GM06990 (cell line): ENCODE measurements at regions not wholly inside any gene's neighbourhood (a gene's known extent, or its start where the extent isn't known, plus 50 kb on each side); places are given as distances from the start of the nearest gene placed in this dataset.

Experiments
- DNase-seq: peaks from one replicate; pipeline ENCODE4 v3.0.0-alpha.2; 2011; ENCODE audit not compliant: insufficient read length; ENCODE audit errors: extremely low read depth
- H3K27me3 ChIP-seq: replicated peaks from 2 replicates; pipeline ENCODE4 v1.6.0; 2011; ENCODE audit warnings: low read length; ENCODE audit not compliant: control insufficient read depth, insufficient read depth
- H3K36me3 ChIP-seq: 2 replicates; pipeline ENCODE4 v1.5.1; 2011; ENCODE audit warnings: low read length; ENCODE audit not compliant: control insufficient read depth, insufficient read depth
- H3K4me3 ChIP-seq: replicated peaks from 2 replicates; pipeline ENCODE4 v1.5.1; 2011; ENCODE audit warnings: low read depth, mild to moderate bottlenecking, control low read depth, low read length
- TF ChIP-seq, protein P1 (sequence below): IDR thresholded peaks from 2 replicates; pipeline ENCODE4 v1.5.1; 2011; ENCODE audit warnings: low read length, control low read depth, mild to moderate bottlenecking, inconsistent platforms; ENCODE audit not compliant: insufficient read depth, poor library complexity, severe bottlenecking

DNA sequence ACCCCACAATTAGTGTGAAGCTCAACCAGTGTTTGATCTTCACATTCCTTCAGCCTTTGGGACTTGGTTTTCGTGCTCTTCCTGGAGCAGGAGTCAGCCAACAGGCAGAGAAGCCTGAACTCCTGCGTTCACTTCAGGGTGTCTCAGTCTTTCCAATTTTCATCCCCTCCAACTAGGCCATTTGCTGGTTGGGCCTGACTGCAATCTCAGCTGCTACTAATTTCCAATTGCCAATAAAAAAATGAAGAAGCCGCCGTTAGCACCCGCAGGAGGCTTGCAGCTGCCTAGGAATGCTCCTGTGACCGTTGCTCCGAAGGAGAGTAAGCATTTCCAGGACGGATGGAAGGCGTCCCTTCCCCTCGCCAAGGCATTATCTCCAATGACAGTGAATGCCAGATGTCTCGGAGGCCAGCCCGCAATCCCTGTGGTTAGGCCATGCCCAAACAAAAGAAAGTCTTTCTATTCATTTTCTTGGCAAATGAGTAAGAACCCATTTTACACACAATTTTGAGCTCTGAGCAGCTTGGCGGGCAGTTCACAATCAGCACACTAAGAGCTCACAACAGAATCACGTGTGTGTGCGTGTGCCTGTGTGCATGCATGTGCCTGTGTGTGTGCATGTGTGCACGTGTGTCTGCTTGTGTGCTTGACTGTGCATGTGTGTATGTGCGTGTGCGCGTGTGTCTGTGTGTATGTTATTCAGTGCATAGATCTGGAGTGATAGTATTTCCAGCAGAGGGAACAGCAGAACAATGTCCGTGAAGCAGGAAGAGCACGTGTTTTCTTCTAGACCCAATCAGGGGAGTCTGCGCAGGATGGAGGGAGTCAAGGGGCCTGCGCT is 301.2 kb downstream of the SMOC2 start:
- TF ChIP-seq, protein P1, sequence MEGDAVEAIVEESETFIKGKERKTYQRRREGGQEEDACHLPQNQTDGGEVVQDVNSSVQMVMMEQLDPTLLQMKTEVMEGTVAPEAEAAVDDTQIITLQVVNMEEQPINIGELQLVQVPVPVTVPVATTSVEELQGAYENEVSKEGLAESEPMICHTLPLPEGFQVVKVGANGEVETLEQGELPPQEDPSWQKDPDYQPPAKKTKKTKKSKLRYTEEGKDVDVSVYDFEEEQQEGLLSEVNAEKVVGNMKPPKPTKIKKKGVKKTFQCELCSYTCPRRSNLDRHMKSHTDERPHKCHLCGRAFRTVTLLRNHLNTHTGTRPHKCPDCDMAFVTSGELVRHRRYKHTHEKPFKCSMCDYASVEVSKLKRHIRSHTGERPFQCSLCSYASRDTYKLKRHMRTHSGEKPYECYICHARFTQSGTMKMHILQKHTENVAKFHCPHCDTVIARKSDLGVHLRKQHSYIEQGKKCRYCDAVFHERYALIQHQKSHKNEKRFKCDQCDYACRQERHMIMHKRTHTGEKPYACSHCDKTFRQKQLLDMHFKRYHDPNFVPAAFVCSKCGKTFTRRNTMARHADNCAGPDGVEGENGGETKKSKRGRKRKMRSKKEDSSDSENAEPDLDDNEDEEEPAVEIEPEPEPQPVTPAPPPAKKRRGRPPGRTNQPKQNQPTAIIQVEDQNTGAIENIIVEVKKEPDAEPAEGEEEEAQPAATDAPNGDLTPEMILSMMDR, result no peak
- Histone ChIP-seq H3K36me3 (no peaks in the 10 kb centered on the region), H3K27me3 (no peaks in the 10 kb centered on the region), H3K4me3 (no peak overlapping the region)
- no peak for DNase-seq

DNA sequence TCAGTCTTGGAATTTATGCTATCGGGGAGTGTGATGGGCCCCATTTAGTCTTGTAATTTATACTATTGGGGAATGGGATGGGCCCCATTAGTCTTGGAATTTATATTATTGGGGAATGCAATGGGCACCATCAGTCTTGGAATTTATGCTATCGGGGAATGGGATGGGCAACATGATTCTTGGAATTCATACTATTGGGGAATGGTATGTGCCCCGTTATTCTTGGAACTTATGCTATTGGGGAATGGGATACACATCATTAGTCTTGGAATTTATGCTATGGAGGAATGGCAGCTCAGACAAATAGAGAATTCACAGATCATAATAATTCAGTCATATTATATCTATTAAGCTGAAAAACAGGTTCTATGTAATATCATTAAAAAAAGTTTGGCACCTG is 300.3 kb downstream of the SMOC2 start:
- TF ChIP-seq, protein P1, result no peak
- H3K36me3 ChIP-seq, result no peaks in the 10 kb centered on the region

DNA sequence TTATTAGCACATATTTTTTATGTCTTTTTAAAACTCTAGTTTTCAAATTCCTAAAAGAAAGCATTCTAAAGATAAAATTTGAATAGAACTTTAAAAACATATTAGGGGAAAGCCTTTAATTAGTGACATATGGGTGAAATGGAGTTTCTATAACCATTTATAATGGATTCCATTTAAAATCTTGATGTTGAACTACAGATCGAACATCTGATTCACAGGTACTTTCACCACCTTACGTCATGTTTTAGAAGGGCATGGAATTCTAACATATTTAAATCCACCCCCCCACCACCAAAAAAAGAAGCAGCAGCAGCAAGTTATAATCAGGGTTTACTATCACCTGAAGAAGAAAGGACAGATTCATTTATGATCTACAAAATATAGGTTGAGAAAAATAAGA is 298.4 kb downstream of the SMOC2 start:
- TF ChIP-seq, protein P1, result no peak
- no peaks in the 10 kb centered on the region for H3K36me3 ChIP-seq
- DNase-seq, result no peak
- H3K4me3 ChIP-seq, result no peak overlapping the region
- no peaks in the 10 kb centered on the region for H3K27me3 ChIP-seq

More for the DNA sequence above, 300.3 kb downstream of the SMOC2 start:
- H3K4me3 ChIP-seq, result no peak overlapping the region
- DNase-seq, result no peak
- H3K27me3 ChIP-seq, result no peaks in the 10 kb centered on the region

DNA sequence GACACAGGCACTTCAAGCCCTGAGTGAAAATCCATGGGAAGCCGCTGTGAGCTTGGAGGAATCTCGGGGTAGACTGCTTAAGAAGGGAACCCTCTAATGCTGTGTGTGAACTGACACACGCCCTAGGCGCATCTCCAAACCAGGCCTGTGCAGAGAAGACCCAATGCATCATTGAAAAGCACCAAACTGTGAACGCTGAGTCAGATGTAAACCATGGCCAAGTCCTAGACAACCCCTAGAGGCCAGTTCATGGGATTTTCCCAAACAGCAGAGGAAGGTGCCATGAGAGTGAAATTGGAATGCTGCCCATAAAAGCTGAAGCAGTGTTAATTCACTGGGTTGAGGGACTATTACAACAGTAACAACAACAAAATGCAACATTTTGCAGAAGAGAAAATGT is 296.5 kb downstream of the SMOC2 start:
- DNase-seq, result no peak
- TF ChIP-seq, protein P1, result no peak
- H3K4me3 ChIP-seq, result no peak overlapping the region

DNA sequence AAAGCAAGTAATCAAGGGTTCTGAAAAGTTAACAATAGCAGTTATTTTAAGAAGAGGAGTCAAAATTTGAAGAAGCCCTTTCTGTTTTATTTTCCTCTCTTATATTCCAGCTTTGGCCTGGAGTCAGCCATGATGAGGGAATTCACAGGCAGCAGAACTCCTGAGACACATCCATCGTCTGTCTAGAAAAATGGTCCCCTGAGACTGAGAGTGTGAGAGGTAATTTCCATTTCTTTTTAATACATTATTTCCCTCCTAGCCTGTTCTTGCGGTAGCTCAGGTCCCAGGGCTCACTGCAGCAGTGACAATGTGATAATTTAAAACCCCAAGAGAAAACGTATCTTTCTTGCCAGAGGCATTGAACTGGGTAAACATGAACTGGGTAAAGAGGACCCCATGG is 296.0 kb downstream of the SMOC2 start:
- no peaks in the 10 kb centered on the region for H3K27me3 ChIP-seq
- no peak for DNase-seq
- H3K36me3 ChIP-seq, result no peaks in the 10 kb centered on the region
- TF ChIP-seq, protein P1, result no peak
- no peak overlapping the region for H3K4me3 ChIP-seq

More for the DNA sequence above, 296.5 kb downstream of the SMOC2 start:
- Histone ChIP-seq H3K27me3 (no peaks in the 10 kb centered on the region), H3K36me3 (no peaks in the 10 kb centered on the region)
